ENCODE measurements at regions not wholly inside any gene's neighbourhood (a gene's known extent, or its start where the extent isn't known, plus 50 kb on each side); places are given as distances from the start of the nearest gene placed in this dataset.

GRCh38 chr2:2662037-2662846, 331.2 kb upstream of the MYT1L start:
- H3K9me3 ChIP-seq (ENCODE audit: low read depth), result no peaks in the 10 kb centered on the region
- no peak overlapping the region for H3K4me3 Mint-ChIP-seq
- peaks cover 7% of the 10 kb centered on the region for H3K27me3 Mint-ChIP-seq (ENCODE audit: insufficient read depth, low read depth)
- H3K9me3 Mint-ChIP-seq, result peaks cover 14% of the 10 kb centered on the region
- no peak overlapping the region for H3K27ac ChIP-seq
- H3K4me3 ChIP-seq, result no peak overlapping the region
- H3K4me1 Mint-ChIP-seq, result peaks cover 26% of the 10 kb centered on the region
- TF ChIP-seq EZH2phosphoT487 (IDR thresholded peaks at IDR 0.05) (no peak), EZH2 (IDR thresholded peaks at IDR 0.05) (no peak)
- TF ChIP-seq, protein P1, sequence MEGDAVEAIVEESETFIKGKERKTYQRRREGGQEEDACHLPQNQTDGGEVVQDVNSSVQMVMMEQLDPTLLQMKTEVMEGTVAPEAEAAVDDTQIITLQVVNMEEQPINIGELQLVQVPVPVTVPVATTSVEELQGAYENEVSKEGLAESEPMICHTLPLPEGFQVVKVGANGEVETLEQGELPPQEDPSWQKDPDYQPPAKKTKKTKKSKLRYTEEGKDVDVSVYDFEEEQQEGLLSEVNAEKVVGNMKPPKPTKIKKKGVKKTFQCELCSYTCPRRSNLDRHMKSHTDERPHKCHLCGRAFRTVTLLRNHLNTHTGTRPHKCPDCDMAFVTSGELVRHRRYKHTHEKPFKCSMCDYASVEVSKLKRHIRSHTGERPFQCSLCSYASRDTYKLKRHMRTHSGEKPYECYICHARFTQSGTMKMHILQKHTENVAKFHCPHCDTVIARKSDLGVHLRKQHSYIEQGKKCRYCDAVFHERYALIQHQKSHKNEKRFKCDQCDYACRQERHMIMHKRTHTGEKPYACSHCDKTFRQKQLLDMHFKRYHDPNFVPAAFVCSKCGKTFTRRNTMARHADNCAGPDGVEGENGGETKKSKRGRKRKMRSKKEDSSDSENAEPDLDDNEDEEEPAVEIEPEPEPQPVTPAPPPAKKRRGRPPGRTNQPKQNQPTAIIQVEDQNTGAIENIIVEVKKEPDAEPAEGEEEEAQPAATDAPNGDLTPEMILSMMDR (IDR thresholded peaks at IDR 0.05), result no peak
- H3K79me2 ChIP-seq (ENCODE audit: low read depth), result no peaks in the 10 kb centered on the region
- no peak for DNase-seq (ENCODE audit: low spot score)
- H3K36me3 Mint-ChIP-seq, result peaks cover 2% of the 10 kb centered on the region
- H3K4me2 ChIP-seq, result no peak overlapping the region
- no peaks in the 10 kb centered on the region for H3K4me1 ChIP-seq
- no peaks in the 10 kb centered on the region for H4K20me1 ChIP-seq (ENCODE audit: low read depth)
- no peak overlapping the region for H3K9ac ChIP-seq
- H3K36me3 ChIP-seq, result no peaks in the 10 kb centered on the region
- H3K27me3 ChIP-seq, result no peaks in the 10 kb centered on the region
- H2AFZ ChIP-seq (replicated peaks), result no peak overlapping the region
- H3K27ac Mint-ChIP-seq, result peak overlapping the region; percentile 86
- no peaks in the 10 kb centered on the region for H3F3A ChIP-seq (ENCODE audit: low read depth)

DNA sequence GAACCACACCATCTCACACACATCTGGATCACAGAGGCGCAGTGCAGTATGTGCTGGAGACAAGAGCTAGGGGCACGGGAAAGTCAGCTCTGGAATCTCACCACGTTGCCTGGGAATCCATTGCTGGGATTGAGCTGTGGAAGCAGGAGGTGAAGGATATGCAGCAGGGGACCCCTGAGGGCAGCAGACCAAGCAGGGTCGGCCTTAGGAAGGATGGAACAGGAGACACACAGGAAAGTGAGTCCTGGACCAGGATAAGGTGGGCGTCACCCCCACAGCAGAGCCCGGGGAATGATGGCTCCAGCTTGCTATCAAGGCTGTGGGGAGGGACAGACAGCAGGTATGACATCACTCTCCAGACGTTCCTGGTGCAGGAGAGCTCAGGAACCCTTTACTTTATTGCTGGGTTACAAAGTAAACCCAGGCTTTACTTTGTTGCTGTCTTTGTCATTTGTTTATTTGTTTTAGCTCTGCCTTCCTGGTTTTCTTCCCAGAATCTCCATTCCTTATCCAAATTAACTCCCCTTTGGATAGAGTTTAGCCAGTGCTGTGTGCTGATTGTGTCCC, 329.8 kb upstream of the MYT1L start:
- Mint-ChIP-seq H3K27me3 (ENCODE audit: insufficient read depth, low read depth) (peaks cover 4% of the 10 kb centered on the region), H3K36me3 (peaks cover 2% of the 10 kb centered on the region), H3K4me3 (no peak overlapping the region), H3K27ac (no peak overlapping the region), H3K4me1 (peaks cover 35% of the 10 kb centered on the region), H3K9me3 (peaks cover 14% of the 10 kb centered on the region)
- Histone ChIP-seq H2AFZ (replicated peaks) (no peak overlapping the region), H3K4me1 (peaks cover 6% of the 10 kb centered on the region), H3K27me3 (no peaks in the 10 kb centered on the region), H3F3A (ENCODE audit: low read depth) (no peaks in the 10 kb centered on the region), H3K9me3 (ENCODE audit: low read depth) (no peaks in the 10 kb centered on the region), H3K4me2 (no peak overlapping the region), H3K4me3 (no peak overlapping the region), H4K20me1 (ENCODE audit: low read depth) (no peaks in the 10 kb centered on the region), H3K79me2 (ENCODE audit: low read depth) (no peaks in the 10 kb centered on the region), H3K36me3 (no peaks in the 10 kb centered on the region), H3K27ac (no peak overlapping the region), H3K9ac (no peak overlapping the region)
- no peak for DNase-seq (ENCODE audit: low spot score)
- TF ChIP-seq, protein P1 (IDR thresholded peaks at IDR 0.05), result no peak
- no peak for TF ChIP-seq EZH2phosphoT487 (IDR thresholded peaks at IDR 0.05)
- no peak for TF ChIP-seq EZH2 (IDR thresholded peaks at IDR 0.05)

DNA sequence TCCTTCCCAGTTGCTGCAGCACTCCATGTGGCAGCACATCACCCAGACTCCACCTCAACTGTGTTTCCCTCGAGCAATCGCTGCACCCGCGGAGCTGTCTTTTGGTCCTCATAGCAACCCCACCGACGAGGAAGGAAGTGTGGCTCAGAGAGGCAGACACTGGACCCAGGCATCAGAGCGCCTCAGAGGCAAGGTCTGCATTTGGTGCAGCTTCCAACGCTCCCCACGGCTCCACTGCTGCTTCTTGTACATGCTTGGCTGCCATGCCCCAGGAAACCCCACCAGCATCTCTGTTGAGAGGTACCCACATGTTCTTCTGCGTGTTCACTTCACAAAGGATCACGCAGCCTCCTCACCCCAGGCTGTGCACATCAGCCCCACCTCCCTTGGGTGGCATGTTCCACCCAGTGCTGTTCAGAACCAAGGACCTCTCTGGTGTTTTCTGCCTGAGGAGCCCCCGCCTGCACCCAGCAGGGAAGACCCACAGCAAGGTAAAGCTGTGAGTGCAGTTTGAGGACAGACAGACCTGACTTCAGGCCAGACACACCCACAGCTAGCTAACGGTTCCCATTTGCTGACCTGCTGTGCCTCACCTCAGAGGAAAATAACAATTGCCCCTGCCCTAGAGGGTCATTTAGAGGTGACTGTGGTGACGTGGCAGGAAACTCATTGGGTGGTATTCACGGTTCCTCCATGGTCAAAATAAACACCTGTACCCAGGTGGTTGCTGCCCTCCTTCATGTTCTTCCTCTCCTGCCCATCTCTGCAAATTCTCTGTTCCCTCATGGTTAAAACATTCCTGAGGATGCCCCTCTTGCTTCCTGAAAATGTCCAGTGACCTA, 326.3 kb upstream of the MYT1L start:
- Histone ChIP-seq H3K27me3 (no peaks in the 10 kb centered on the region), H3K4me1 (peaks cover 11% of the 10 kb centered on the region), H4K20me1 (ENCODE audit: low read depth) (no peaks in the 10 kb centered on the region), H3K79me2 (ENCODE audit: low read depth) (no peaks in the 10 kb centered on the region), H3K4me3 (no peak overlapping the region), H3K4me2 (no peak overlapping the region), H3F3A (ENCODE audit: low read depth) (no peaks in the 10 kb centered on the region), H3K9ac (no peak overlapping the region), H2AFZ (replicated peaks) (no peak overlapping the region), H3K36me3 (no peaks in the 10 kb centered on the region), H3K27ac (no peak overlapping the region), H3K9me3 (ENCODE audit: low read depth) (no peaks in the 10 kb centered on the region)
- H3K27me3 Mint-ChIP-seq (ENCODE audit: insufficient read depth, low read depth), result peaks cover 2% of the 10 kb centered on the region
- TF ChIP-seq EZH2phosphoT487 (IDR thresholded peaks at IDR 0.05) (no peak), EZH2 (IDR thresholded peaks at IDR 0.05) (no peak)
- TF ChIP-seq, protein P1 (IDR thresholded peaks at IDR 0.05), result no peak
- H3K9me3 Mint-ChIP-seq, result peaks cover 14% of the 10 kb centered on the region
- peaks cover 31% of the 10 kb centered on the region for H3K4me1 Mint-ChIP-seq
- H3K36me3 Mint-ChIP-seq, result peaks cover 2% of the 10 kb centered on the region
- H3K27ac Mint-ChIP-seq, result no peak overlapping the region
- no peak overlapping the region for H3K4me3 Mint-ChIP-seq
- no peak for DNase-seq (ENCODE audit: low spot score)
